ENCODE measurements at regions not wholly inside any gene's neighbourhood (a gene's known extent, or its start where the extent isn't known, plus 50 kb on each side); places are given as distances from the start of the nearest gene placed in this dataset.

DNA sequence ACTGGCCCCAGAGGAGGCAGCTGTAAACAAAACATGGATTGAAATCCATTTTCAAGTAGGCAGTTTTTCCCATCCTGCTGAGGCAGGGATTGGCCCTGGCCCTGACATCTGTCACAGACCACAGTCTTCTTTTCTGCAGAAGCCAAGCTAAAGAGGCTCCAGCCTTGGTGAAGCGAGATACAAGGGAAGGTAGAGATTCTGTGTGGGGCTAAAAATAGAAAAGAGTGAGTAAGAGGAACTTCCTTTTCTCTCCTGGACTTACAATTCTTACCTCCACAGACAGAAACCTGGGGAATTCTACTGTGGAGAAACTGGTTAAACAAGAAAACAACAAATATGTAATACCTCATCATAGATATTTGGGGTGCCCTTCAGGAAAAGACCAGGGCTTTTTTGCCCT lies 624.8 kb upstream of the FZD8 start:
- TF ChIP-seq POLR2AphosphoS5 (IDR thresholded peaks at IDR 0.05) (no peak), POLR2A (IDR thresholded peaks at IDR 0.05) (no peak), EP300 (IDR thresholded peaks at IDR 0.05) (no peak)
- TF ChIP-seq, protein P1, sequence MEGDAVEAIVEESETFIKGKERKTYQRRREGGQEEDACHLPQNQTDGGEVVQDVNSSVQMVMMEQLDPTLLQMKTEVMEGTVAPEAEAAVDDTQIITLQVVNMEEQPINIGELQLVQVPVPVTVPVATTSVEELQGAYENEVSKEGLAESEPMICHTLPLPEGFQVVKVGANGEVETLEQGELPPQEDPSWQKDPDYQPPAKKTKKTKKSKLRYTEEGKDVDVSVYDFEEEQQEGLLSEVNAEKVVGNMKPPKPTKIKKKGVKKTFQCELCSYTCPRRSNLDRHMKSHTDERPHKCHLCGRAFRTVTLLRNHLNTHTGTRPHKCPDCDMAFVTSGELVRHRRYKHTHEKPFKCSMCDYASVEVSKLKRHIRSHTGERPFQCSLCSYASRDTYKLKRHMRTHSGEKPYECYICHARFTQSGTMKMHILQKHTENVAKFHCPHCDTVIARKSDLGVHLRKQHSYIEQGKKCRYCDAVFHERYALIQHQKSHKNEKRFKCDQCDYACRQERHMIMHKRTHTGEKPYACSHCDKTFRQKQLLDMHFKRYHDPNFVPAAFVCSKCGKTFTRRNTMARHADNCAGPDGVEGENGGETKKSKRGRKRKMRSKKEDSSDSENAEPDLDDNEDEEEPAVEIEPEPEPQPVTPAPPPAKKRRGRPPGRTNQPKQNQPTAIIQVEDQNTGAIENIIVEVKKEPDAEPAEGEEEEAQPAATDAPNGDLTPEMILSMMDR (IDR thresholded peaks at IDR 0.05), result no peak
